Naive B cell (primary cell): ENCODE measurements at regions not wholly inside any gene's neighbourhood (a gene's known extent, or its start where the extent isn't known, plus 50 kb on each side); places are given as distances from the start of the nearest gene placed in this dataset.
"Not testable (repeated sequence)": the region's sequence is repeated elsewhere in the genome, so short reads cannot be mapped to it uniquely, and the experiment has no call there.

ENCODE experiments used
- ATAC-seq, 2 donors: fragments of 150-1000 bp; cut with Tn5 transposase; 2 replicates each; pipeline ENCODE4 v1.10.0; 2021; ENCODE audit warnings: low read depth in 2 of 2, mild to moderate bottlenecking in 2 of 2, moderate library complexity in 2 of 2
- DNase-seq: peaks from one replicate; pipeline ENCODE4 v3.0.0; 2022
- H3K27ac Mint-ChIP-seq, 6 donors: one replicate each; pipeline ENCODE4 v1.8.0; 2020 to 2022; ENCODE audit warnings: mild to moderate bottlenecking in 6 of 6, mixed read lengths in 6 of 6, moderate library complexity in 5 of 6, inconsistent platforms in 2 of 6
- H3K27me3 Mint-ChIP-seq, 3 donors: one replicate each; pipeline ENCODE4 v1.8.0; 2021 to 2022; ENCODE audit warnings: mixed read lengths in 3 of 3, mild to moderate bottlenecking in 1 of 3
- H3K36me3 Mint-ChIP-seq, 2 donors: one replicate each; pipeline ENCODE4 v1.8.0; 2020 to 2022; ENCODE audit warnings: mixed read lengths in 2 of 2, inconsistent platforms in 1 of 2, mild to moderate bottlenecking in 1 of 2
- H3K4me1 Mint-ChIP-seq, 3 donors: one replicate each; pipeline ENCODE4 v1.8.0; 2020 to 2022; ENCODE audit warnings: mixed read lengths in 3 of 3, inconsistent platforms in 1 of 3, mild to moderate bottlenecking in 1 of 3, moderate library complexity in 1 of 3
- H3K4me3 Mint-ChIP-seq, 8 donors: one replicate each; pipeline ENCODE4 v1.8.0; 2020 to 2022; ENCODE audit warnings: mild to moderate bottlenecking in 8 of 8, mixed read lengths in 8 of 8, moderate library complexity in 8 of 8, inconsistent platforms in 2 of 8
- H3K9me3 Mint-ChIP-seq, 7 donors: one replicate each; pipeline ENCODE4 v1.8.0; 2020 to 2022; ENCODE audit warnings: mixed read lengths in 7 of 7, mild to moderate bottlenecking in 5 of 7, inconsistent platforms in 2 of 7, moderate library complexity in 1 of 7

DNA sequence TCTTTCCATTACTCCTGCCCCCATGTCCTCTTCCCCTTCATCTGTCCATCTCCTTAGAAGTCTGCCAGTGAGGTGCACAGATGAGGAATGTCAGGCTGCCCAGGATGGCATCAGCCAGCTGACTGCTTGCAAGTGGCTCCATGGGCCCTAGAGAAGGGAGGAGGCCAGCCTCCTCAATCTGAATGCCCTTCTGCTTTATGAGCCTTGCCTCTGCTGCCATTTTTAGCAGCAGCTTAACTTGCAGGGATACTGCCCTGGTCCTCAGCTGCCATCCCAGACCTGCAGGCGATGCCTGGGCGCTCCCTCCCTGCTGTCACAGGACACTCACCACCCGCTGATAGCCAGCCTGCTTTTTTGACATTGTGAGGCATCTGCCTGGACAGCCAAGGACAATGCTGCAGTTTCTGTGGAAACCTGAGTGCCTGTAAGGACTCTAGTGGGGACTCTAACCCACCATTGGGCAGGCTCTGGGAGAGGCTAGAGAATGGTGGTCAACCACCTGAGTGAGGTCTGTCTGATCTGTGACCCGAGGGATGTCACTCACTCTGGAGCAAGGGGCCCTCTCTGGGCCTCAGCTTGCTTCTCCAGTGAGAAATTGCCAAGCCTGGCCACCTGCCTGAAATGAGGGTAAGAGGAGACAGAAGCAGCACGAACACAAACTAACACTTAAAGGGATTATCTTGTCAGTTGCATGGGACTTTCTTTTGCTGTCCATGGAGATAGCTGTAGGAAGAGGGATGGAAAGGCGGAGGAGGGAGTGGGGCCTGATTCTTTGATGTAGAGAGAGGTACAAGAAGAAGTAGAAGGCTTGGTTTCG lies 185.0 kb downstream of the MIS18A start:
- Mint-ChIP-seq H3K9me3 (peaks cover 2 to 7% (median 5%) of the 10 kb centered on the region in 7 donors), H3K36me3 (peaks cover 0 to 5% of the 10 kb centered on the region in 2 donors), H3K27me3 (peaks cover 6 to 32% (median 16%) of the 10 kb centered on the region in 3 donors), H3K4me1 (no peaks in the 10 kb centered on the region), H3K27ac (no peak overlapping the region), H3K4me3 (no peak overlapping the region)
- no peak for ATAC-seq
- DNase-seq, result no peak

DNA sequence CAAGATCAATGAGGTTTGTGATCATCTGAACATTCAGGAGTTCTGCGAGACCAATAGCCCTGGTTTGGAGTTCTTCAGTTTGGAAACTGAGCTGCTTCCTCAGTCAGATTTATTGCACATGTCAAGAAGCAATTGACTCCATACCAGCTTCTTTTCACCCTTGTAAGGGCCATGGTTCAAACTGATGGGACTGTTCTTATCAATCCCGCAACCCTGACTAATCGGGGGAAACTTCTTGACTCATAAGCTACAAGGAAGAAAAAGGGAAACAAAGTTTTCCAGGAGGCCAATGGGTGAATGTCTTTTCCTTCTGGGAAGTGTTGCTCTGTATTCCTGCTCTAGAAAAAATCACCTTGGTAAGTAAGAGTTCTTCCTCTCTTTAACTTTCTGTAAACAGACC lies 187.9 kb downstream of the MIS18A start:
- Mint-ChIP-seq H3K27ac (no peak overlapping the region), H3K4me1 (no peaks in the 10 kb centered on the region), H3K36me3 (peaks cover 0 to 5% of the 10 kb centered on the region in 2 donors), H3K9me3 (peaks cover 2 to 9% (median 5%) of the 10 kb centered on the region in 7 donors), H3K27me3 (peaks cover 10 to 19% (median 12%) of the 10 kb centered on the region in 3 donors), H3K4me3 (no peak overlapping the region)
- DNase-seq (no peak), ATAC-seq (no peak)

DNA sequence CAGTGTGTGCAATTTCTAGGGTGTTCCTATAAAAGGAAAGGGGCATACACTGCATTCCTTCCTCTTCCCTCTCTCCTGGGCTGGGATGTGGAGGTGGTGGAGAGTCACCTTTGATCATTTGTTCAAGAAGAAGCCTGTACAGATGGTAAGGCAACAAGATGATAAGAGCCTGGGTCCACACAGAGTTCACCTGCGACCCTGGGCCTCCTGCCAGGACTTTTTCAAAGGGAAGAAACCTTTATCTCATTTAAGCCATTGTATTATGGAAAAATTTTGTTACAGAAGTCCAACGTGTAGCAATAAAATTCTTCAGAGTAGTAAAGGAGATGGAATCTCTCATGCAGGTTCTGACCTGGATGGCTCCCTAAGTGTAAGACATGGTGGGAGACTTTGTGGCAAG lies 189.1 kb downstream of the MIS18A start:
- Mint-ChIP-seq H3K27me3 (peaks cover 10 to 19% (median 15%) of the 10 kb centered on the region in 3 donors), H3K4me1 (no peaks in the 10 kb centered on the region), H3K27ac (no peak overlapping the region), H3K9me3 (peaks cover 2 to 9% (median 5%) of the 10 kb centered on the region in 7 donors), H3K36me3 (peaks cover 0 to 5% of the 10 kb centered on the region in 2 donors), H3K4me3 (no peak overlapping the region)
- DNase-seq (no peak), ATAC-seq (no peak)

DNA sequence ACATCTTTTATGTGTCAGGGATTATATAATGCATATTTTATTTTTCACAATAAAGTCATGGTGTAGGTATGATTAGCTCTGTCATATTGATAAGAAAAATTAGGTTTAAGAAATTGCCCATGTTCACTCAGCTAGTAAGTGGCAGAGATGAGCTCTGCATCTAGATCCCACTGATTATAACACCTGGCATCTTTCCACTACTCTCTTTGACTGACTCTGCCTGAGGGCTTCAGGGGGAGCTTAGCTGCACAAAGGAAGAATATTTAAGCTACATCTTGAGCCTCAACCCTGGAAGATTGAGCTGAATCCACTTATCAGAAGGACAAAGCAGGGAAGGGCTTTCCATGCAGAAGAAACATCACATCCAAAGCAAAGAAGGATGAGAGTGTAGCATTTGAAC lies 190.4 kb downstream of the MIS18A start:
- peaks cover 0 to 5% of the 10 kb centered on the region in 2 donors for H3K36me3 Mint-ChIP-seq
- no peak for DNase-seq
- no peak for ATAC-seq
- H3K4me1 Mint-ChIP-seq, result no peaks in the 10 kb centered on the region
- H3K9me3 Mint-ChIP-seq, result peaks cover 2 to 9% (median 5%) of the 10 kb centered on the region in 7 donors
- H3K4me3 Mint-ChIP-seq, result no peak overlapping the region
- peaks cover 0 to 11% (median 9%) of the 10 kb centered on the region in 3 donors for H3K27me3 Mint-ChIP-seq
- H3K27ac Mint-ChIP-seq, result no peak overlapping the region

GRCh38 chr21:32087447-32087846 lies 191.4 kb downstream of the MIS18A start:
- DNase-seq (no peak), ATAC-seq (no peak)
- H3K9me3 Mint-ChIP-seq, result peaks cover 0 to 5% (median 0%) of the 10 kb centered on the region in 7 donors
- no peak overlapping the region for H3K4me3 Mint-ChIP-seq
- peaks cover 0 to 15% (median 2%) of the 10 kb centered on the region in 3 donors for H3K27me3 Mint-ChIP-seq
- H3K27ac Mint-ChIP-seq, result no peak overlapping the region
- no peaks in the 10 kb centered on the region for H3K36me3 Mint-ChIP-seq
- no peaks in the 10 kb centered on the region for H3K4me1 Mint-ChIP-seq

DNA sequence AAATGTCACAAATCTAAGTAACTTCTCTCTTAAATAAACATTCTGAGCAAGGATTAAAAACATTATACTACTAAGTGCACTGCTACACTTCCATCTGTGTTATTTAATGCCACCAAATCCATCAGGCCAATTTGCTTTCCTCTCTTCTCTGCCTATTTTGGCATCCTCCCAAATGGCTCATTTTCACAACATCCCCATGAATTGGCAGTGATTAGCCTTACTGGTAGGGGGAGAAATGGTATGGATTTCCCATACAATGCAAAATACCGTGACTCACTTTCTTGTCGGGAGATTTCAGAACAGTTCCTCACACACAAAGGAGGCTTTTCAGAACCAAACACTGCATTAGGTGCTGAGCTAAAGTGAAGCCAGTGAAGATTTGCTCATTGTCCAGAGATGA lies 195.7 kb downstream of the MIS18A start:
- no peak for DNase-seq
- no peaks in the 10 kb centered on the region for H3K4me1 Mint-ChIP-seq

GRCh38 chr21:32082466-32082865 lies 196.4 kb downstream of the MIS18A start:
- no peaks in the 10 kb centered on the region for H3K36me3 Mint-ChIP-seq
- peaks cover 0 to 2% (median 0%) of the 10 kb centered on the region in 7 donors for H3K9me3 Mint-ChIP-seq
- no peaks in the 10 kb centered on the region for H3K4me1 Mint-ChIP-seq
- DNase-seq, result no peak
- ATAC-seq, result no peak
- H3K4me3 Mint-ChIP-seq, result no peak overlapping the region
- H3K27me3 Mint-ChIP-seq, result peaks cover 0 to 16% (median 5%) of the 10 kb centered on the region in 3 donors
- H3K27ac Mint-ChIP-seq, result peak overlapping the region in 1 of 6 donors; percentile 24

More for the DNA sequence above, 195.7 kb downstream of the MIS18A start:
- ATAC-seq, result no peak
- H3K9me3 Mint-ChIP-seq, result peaks cover 0 to 2% (median 0%) of the 10 kb centered on the region in 7 donors
- H3K4me3 Mint-ChIP-seq, result no peak overlapping the region
- no peak overlapping the region for H3K27ac Mint-ChIP-seq
- peaks cover 0 to 16% (median 5%) of the 10 kb centered on the region in 3 donors for H3K27me3 Mint-ChIP-seq
- no peaks in the 10 kb centered on the region for H3K36me3 Mint-ChIP-seq

DNA sequence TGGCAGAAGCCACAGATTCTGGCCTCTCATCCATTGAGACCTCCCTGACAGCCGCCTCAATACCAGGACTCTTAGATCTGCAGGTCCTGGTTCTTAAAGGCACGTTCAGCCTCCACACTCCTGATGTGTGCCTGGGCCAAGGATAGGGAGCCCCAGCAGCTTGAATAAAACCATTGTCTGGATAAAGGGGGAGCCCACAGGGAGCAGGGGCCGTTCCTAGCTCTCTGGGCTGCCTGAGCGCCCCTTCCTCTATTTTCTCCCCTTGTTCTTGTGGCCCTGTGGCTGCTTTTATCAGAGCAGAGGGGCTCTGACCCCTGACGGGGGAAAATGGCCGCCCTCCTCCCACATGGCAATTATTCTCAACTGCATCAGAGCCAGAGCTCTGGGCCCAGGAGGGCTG lies 200.8 kb downstream of the HUNK start:
- Mint-ChIP-seq H3K9me3 (peaks cover 0 to 8% (median 2%) of the 10 kb centered on the region in 7 donors), H3K36me3 (no peaks in the 10 kb centered on the region), H3K4me1 (no peaks in the 10 kb centered on the region), H3K4me3 (no peak overlapping the region), H3K27ac (no peak overlapping the region), H3K27me3 (peaks cover 0 to 6% (median 0%) of the 10 kb centered on the region in 3 donors)
- ATAC-seq, result no peak
- DNase-seq, result no peak

GRCh38 chr21:32073190-32073589 lies 200.4 kb downstream of the HUNK start:
- no peak for DNase-seq
- ATAC-seq, result no peak
- Mint-ChIP-seq H3K4me1 (no peaks in the 10 kb centered on the region), H3K4me3 (no peak overlapping the region), H3K36me3 (no peaks in the 10 kb centered on the region), H3K27me3 (peaks cover 0 to 6% (median 0%) of the 10 kb centered on the region in 3 donors), H3K9me3 (peaks cover 0 to 8% (median 2%) of the 10 kb centered on the region in 7 donors), H3K27ac (no peak overlapping the region)

DNA sequence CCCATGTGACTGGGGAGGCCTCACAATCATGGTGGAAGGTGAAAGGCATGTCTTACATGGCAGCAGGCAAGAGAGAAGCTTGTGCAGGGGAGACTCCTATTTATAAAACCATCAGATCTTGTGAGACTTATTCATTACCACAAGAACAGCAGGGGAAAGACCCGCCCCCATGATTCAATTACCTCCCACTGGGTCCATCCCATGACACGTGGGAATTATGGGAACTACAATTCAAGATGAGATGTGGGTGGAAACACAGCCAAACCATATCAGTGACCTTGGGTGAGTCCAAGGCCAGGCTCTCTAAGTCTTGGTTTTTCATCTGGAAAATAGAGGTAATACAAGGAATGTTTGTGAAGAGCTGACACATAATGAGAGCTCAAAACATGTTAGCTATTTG lies 198.8 kb downstream of the HUNK start:
- H3K9me3 Mint-ChIP-seq, ATAC-seq, H3K4me1 Mint-ChIP-seq, H3K27ac Mint-ChIP-seq, H3K4me3 Mint-ChIP-seq, H3K27me3 Mint-ChIP-seq, H3K36me3 Mint-ChIP-seq, DNase-seq: not testable (repeated sequence)

GRCh38 chr21:32070676-32071330 lies 198.0 kb downstream of the HUNK start:
- Mint-ChIP-seq H3K9me3 (peaks cover 0 to 8% (median 2%) of the 10 kb centered on the region in 7 donors), H3K36me3 (no peaks in the 10 kb centered on the region), H3K27ac (no peak overlapping the region), H3K4me3 (peak overlapping the region in 1 of 8 donors; percentile 72), H3K4me1 (no peaks in the 10 kb centered on the region), H3K27me3 (peaks cover 0 to 14% (median 6%) of the 10 kb centered on the region in 3 donors)
- no peak for DNase-seq
- no peak for ATAC-seq

- DNase-seq, result no peak
- Mint-ChIP-seq H3K27me3 (peaks cover 0 to 21% (median 11%) of the 10 kb centered on the region in 3 donors), H3K36me3 (no peaks in the 10 kb centered on the region), H3K4me1 (no peaks in the 10 kb centered on the region), H3K4me3 (no peak overlapping the region), H3K27ac (no peak overlapping the region), H3K9me3 (peaks cover 0 to 8% (median 4%) of the 10 kb centered on the region in 7 donors)
- no peak for ATAC-seq
Observed at GRCh38 chr21:32070126-32070525, 197.3 kb downstream of the HUNK start.

DNA sequence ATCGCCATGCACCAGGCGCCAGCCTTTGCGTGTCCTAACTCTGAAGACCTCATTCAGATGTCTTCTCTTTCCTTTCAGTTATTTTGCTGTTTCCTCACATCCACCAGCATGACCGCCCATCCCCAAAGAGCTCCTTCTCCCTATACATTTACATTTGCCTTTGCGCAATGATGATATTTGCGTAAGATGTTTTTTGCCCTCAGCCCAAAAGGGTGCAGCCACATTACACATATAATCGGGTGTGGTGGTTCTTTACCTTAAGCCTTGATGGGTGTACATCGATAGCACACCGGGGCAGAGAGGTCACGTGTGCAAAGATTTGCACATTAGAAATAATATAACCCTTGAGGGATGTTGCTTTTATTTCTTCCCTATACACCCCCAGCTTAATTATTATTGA lies 192.8 kb downstream of the HUNK start:
- peaks cover 0 to 4% (median 2%) of the 10 kb centered on the region in 7 donors for H3K9me3 Mint-ChIP-seq
- H3K27ac Mint-ChIP-seq, result peak overlapping the region in 1 of 6 donors; percentile 17
- H3K4me1 Mint-ChIP-seq, result no peaks in the 10 kb centered on the region
- H3K36me3 Mint-ChIP-seq, result no peaks in the 10 kb centered on the region
- H3K27me3 Mint-ChIP-seq, result peaks cover 0 to 21% (median 4%) of the 10 kb centered on the region in 3 donors
- ATAC-seq, result no peak
- no peak overlapping the region for H3K4me3 Mint-ChIP-seq
- no peak for DNase-seq
